Neuronal stem cell (in vitro differentiated cells): ENCODE measurements at regions not wholly inside any gene's neighbourhood (a gene's known extent, or its start where the extent isn't known, plus 50 kb on each side); places are given as distances from the start of the nearest gene placed in this dataset.
"Not testable (repeated sequence)": the region's sequence is repeated elsewhere in the genome, so short reads cannot be mapped to it uniquely, and the experiment has no call there.

ENCODE experiments used
- DNase-seq: peaks from one replicate; pipeline ENCODE4 v3.0.0-alpha.2; 2013; ENCODE audit warnings: low spot score
- H2AFZ ChIP-seq: one replicate; pipeline ENCODE4 v1.6.1; 2013; ENCODE audit warnings: mild to moderate bottlenecking, low read length, inconsistent platforms
- H2AK5ac ChIP-seq: 2 replicates; pipeline ENCODE4 v1.6.1; 2013; ENCODE audit warnings: low read depth, mild to moderate bottlenecking, inconsistent platforms, low read length, moderate library complexity, mixed read lengths
- H2BK120ac ChIP-seq: 2 replicates; pipeline ENCODE4 v1.6.1; 2013; ENCODE audit warnings: low read depth, mild to moderate bottlenecking, inconsistent platforms, low read length, moderate library complexity, mixed read lengths
- H2BK12ac ChIP-seq: one replicate; pipeline ENCODE4 v1.6.1; 2013; ENCODE audit warnings: low read length, inconsistent platforms
- H2BK15ac ChIP-seq: 2 replicates; pipeline ENCODE4 v1.6.1; 2013; ENCODE audit warnings: mild to moderate bottlenecking, low read length, inconsistent platforms, mixed read lengths
- H2BK5ac ChIP-seq: one replicate; pipeline ENCODE4 v1.6.1; 2013; ENCODE audit warnings: inconsistent platforms, mild to moderate bottlenecking, low read length, moderate library complexity
- H3K14ac ChIP-seq: one replicate; pipeline ENCODE4 v1.6.1; 2013; ENCODE audit warnings: low read length, inconsistent platforms
- H3K18ac ChIP-seq: 2 replicates; pipeline ENCODE4 v1.6.1; 2013; ENCODE audit warnings: low read length, inconsistent platforms
- H3K23ac ChIP-seq: 2 replicates; pipeline ENCODE4 v1.6.1; 2013; ENCODE audit warnings: low read depth, mild to moderate bottlenecking, mixed read lengths, low read length, inconsistent platforms; ENCODE audit not compliant: poor library complexity
- H3K27ac ChIP-seq: replicated peaks from 3 replicates; pipeline ENCODE4 v1.5.1; 2013; ENCODE audit warnings: low read length, inconsistent platforms
- H3K27me3 ChIP-seq, 3 experiments: 2 replicates each; pipeline ENCODE4 v1.6.1; 2013; ENCODE audit warnings: low read length in 3 of 3, mild to moderate bottlenecking in 2 of 3, inconsistent platforms in 1 of 3, low read depth in 1 of 3, mixed read lengths in 1 of 3, moderate library complexity in 1 of 3; ENCODE audit not compliant: control insufficient read depth in 3 of 3, insufficient read depth in 3 of 3
- H3K36me3 ChIP-seq, 2 donors: replicated peaks in 1 of 2; 2 replicates each; pipeline ENCODE4 v1.6.1; 2013; ENCODE audit warnings: low read length in 2 of 2; ENCODE audit not compliant: control insufficient read depth in 2 of 2, insufficient read depth in 2 of 2
- H3K4ac ChIP-seq: 2 replicates; pipeline ENCODE4 v1.6.1; 2013; ENCODE audit warnings: inconsistent platforms, mild to moderate bottlenecking, low read length, moderate library complexity
- H3K4me1 ChIP-seq, 2 donors: 1 replicate in 1 of 2; 2 replicates in 1 of 2; pipeline ENCODE4 v1.6.1; 2013; ENCODE audit warnings: low read length in 2 of 2, low read depth in 1 of 2; ENCODE audit not compliant: control insufficient read depth in 2 of 2, insufficient read depth in 1 of 2
- H3K4me2 ChIP-seq: one replicate; pipeline ENCODE4 v1.6.1; 2013; ENCODE audit warnings: mild to moderate bottlenecking, low read length, inconsistent platforms; ENCODE audit not compliant: insufficient read depth, poor library complexity, severe bottlenecking
- H3K4me3 ChIP-seq, 2 donors: 2 replicates each; pipeline ENCODE4 v1.5.1; 2013; ENCODE audit warnings: low read length in 2 of 2, mild to moderate bottlenecking in 2 of 2, inconsistent platforms in 1 of 2, moderate library complexity in 1 of 2
- H3K79me1 ChIP-seq: one replicate; pipeline ENCODE4 v1.6.1; 2013; ENCODE audit warnings: low read depth, mild to moderate bottlenecking, inconsistent platforms, low read length, moderate library complexity
- H3K9ac ChIP-seq: one replicate; pipeline ENCODE4 v1.6.1; 2013; ENCODE audit warnings: mild to moderate bottlenecking, low read depth, low read length, inconsistent platforms; ENCODE audit not compliant: poor library complexity
- H3K9me3 ChIP-seq, 2 donors: replicated peaks in 1 of 2; 2 replicates each; pipeline versions ENCODE3 to v1.6.1; 2013; ENCODE audit warnings: low read length in 2 of 2, mild to moderate bottlenecking in 2 of 2, inconsistent platforms in 1 of 2, low read depth in 1 of 2, mixed read lengths in 1 of 2, moderate library complexity in 1 of 2; ENCODE audit not compliant: control insufficient read depth in 2 of 2, insufficient read depth in 1 of 2
- H4K8ac ChIP-seq: one replicate; pipeline ENCODE4 v1.6.1; 2013; ENCODE audit warnings: low read depth, mild to moderate bottlenecking, inconsistent platforms, low read length, moderate library complexity
- H4K91ac ChIP-seq: one replicate; pipeline ENCODE4 v1.6.1; 2013; ENCODE audit warnings: low read length, low read depth, mild to moderate bottlenecking, inconsistent platforms; ENCODE audit not compliant: poor library complexity
- WGBS, 2 donors: extraction: QIAGEN DNeasy Blood & Tissue Kit; methylation state at CpG; one replicate each; pipeline ENCODE4 v1.1.7; 2013; ENCODE audit warnings: missing lambda C conversion rate in 2 of 2, mixed read lengths in 1 of 2; ENCODE audit not compliant: insufficient read length in 2 of 2, insufficient replicate concordance in 1 of 2; ENCODE audit errors: extremely low coverage in 2 of 2; 5-methylcytosine and 5-hydroxymethylcytosine counted together

DNA sequence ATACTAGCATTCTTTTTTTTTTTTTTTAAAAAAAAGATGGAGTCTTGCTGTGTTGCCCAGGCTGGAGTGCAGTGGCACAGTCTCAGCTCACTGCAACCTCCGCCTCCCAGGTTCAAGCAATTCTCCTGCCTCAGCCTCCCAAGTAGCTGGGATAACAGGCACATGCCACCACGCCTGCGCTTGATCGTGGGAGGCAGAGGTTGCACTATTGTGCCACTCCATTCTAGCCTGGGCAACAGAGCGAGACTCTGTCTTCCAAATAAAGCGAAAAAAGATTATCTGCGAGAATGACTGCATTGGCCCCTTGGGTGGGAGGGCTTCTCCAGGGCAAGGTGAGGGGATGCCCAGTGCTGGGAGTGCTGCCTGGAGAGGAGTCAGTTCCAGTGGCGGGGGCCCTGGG is 1357.1 kb downstream of the CDH12 start:
- not testable (repeated sequence) for H3K79me1 ChIP-seq, H2AK5ac ChIP-seq
- no CpG with 5 or more reads among the region's 8 CpGs for WGBS, 2 donors

DNA sequence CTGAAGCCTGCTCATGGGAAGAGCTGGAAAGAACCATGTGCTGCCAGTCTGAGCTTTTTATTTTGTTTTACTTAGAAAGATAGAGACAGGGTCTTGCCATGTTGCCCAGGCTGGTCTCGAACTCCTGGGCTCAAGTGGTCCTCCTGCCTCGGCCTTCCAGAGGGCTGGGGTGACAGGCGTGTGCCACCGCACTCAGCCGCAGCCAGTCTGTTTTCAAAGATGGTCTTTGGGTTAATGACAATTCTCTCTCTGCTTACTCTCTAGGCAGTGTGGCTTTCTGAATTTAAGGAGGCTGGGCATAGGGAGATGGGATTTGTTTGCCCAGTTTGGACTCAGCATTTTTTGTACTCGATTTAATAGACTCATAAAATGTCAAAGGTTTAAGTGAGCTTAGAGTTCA is 1357.9 kb downstream of the CDH12 start:
- H2BK5ac ChIP-seq, H2BK12ac ChIP-seq, H3K14ac ChIP-seq, H4K8ac ChIP-seq, H3K79me1 ChIP-seq, H3K23ac ChIP-seq, H3K36me3 ChIP-seq, H3K4me1 ChIP-seq, H2BK15ac ChIP-seq, H2AK5ac ChIP-seq, H2BK120ac ChIP-seq, H2AFZ ChIP-seq, H3K9me3 ChIP-seq, H3K27me3 ChIP-seq, H3K18ac ChIP-seq, H3K4me3 ChIP-seq, H3K4me2 ChIP-seq, DNase-seq, H4K91ac ChIP-seq, H3K27ac ChIP-seq, H3K4ac ChIP-seq, H3K9ac ChIP-seq: not testable (repeated sequence)
- no CpG with 5 or more reads among the region's 6 CpGs for WGBS, 2 donors

More for the DNA sequence above, 1357.1 kb downstream of the CDH12 start:
- not testable (repeated sequence) for H2BK5ac ChIP-seq, H3K23ac ChIP-seq, H4K91ac ChIP-seq, H3K4me2 ChIP-seq, H3K36me3 ChIP-seq, H3K14ac ChIP-seq, H3K9me3 ChIP-seq, H2BK15ac ChIP-seq, H2BK120ac ChIP-seq, H3K4me1 ChIP-seq, H3K18ac ChIP-seq, H4K8ac ChIP-seq, H3K4me3 ChIP-seq, H3K4ac ChIP-seq, DNase-seq, H3K9ac ChIP-seq, H2BK12ac ChIP-seq, H3K27ac ChIP-seq, H3K27me3 ChIP-seq, H2AFZ ChIP-seq

DNA sequence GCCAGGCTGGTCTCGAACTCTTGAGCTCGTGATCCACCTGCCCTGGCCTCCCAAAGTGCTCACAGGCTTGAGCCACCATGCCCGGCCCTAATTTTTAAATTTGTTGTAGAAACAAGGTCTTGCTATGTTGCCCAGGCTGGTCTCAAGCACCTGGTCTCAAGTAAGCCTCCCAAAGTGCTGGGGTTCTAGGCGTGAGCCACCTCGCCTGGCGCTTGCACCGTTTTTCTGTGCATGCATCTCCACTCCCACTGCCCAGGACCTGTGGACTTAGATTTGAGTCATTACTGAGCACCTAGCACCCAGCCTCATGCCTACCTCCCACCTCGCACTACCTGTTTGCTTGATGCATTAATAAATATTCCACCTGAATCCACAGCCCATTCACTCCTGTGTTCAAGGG is 1359.1 kb downstream of the CDH12 start:
- not testable (repeated sequence) for H4K91ac ChIP-seq, H3K9ac ChIP-seq, H3K27ac ChIP-seq, H4K8ac ChIP-seq, H3K4ac ChIP-seq, H2BK5ac ChIP-seq, H3K23ac ChIP-seq, H2AK5ac ChIP-seq, H3K9me3 ChIP-seq, H2BK15ac ChIP-seq, H2BK120ac ChIP-seq, H3K27me3 ChIP-seq, H3K36me3 ChIP-seq, H3K18ac ChIP-seq, H2BK12ac ChIP-seq, H3K14ac ChIP-seq, H2AFZ ChIP-seq, DNase-seq, H3K4me2 ChIP-seq, H3K79me1 ChIP-seq, H3K4me3 ChIP-seq, H3K4me1 ChIP-seq
- WGBS, 2 donors, result no CpG with 5 or more reads among the region's 8 CpGs

DNA sequence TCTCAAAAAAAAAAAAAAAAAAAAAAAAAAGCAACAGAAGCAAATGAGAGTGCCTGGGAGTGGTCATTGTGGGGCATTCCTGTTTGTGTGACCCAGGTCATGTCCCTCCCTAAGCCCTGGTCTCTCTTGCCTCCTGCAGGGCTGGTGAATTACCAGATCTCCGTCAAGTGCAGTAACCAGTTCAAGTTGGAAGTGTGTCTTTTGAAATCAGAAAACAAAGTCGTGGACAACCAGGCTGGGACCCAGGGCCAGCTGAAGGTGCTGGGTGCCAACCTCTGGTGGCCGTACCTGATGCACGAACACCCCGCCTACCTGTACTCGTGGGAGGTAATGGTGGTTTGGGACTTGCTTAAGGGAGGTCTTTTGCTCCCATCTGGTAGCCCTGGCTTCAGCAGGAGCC is 1362.0 kb downstream of the CDH12 start:
- not testable (repeated sequence) for H3K14ac ChIP-seq, H3K9me3 ChIP-seq, H3K79me1 ChIP-seq, H2AK5ac ChIP-seq, H2BK15ac ChIP-seq, H3K27ac ChIP-seq, H3K18ac ChIP-seq, H3K36me3 ChIP-seq, H3K23ac ChIP-seq, H3K4me2 ChIP-seq, H3K4ac ChIP-seq, H3K4me1 ChIP-seq, DNase-seq, H3K27me3 ChIP-seq, H3K4me3 ChIP-seq, H2BK120ac ChIP-seq, H2AFZ ChIP-seq, H4K91ac ChIP-seq, H2BK12ac ChIP-seq, H3K9ac ChIP-seq, H2BK5ac ChIP-seq, H4K8ac ChIP-seq
- no CpG with 5 or more reads among the region's 6 CpGs for WGBS, 2 donors
